Lung (tissue), 11 donors: ENCODE measurements at regions not wholly inside any gene's neighbourhood (a gene's known extent, or its start where the extent isn't known, plus 50 kb on each side); places are given as distances from the start of the nearest gene placed in this dataset.
"Not testable (repeated sequence)": the region's sequence is repeated elsewhere in the genome, so short reads cannot be mapped to it uniquely, and the experiment has no call there.

Experiments used
- ATAC-seq: fragments of 200-7000 bp; cut with Tn5 transposase; one replicate; pipeline ENCODE4 v1.9.1; 2020; ENCODE audit warnings: moderate number of reproducible peaks; ENCODE audit not compliant: insufficient read depth, low FRiP score
- DNase-seq, 3 donors: peaks; one replicate each; pipeline ENCODE4 v3.0.0-alpha.2; 2013 to 2017
- H3K27ac ChIP-seq, 2 donors: one replicate each; pipeline ENCODE4 v1.5.1; 2013; ENCODE audit warnings: mild to moderate bottlenecking in 2 of 2, moderate library complexity in 2 of 2, control low read depth in 1 of 2, inconsistent platforms in 1 of 2, low read depth in 1 of 2, low read length in 1 of 2
- H3K27me3 ChIP-seq, 3 donors: one replicate each; pipeline ENCODE4 v1.5.1; 2013; ENCODE audit warnings: low read length in 2 of 3; ENCODE audit not compliant: control insufficient read depth in 3 of 3, insufficient read depth in 3 of 3
- H3K36me3 ChIP-seq, 4 donors: one replicate each; pipeline ENCODE4 v1.5.1; 2013; ENCODE audit warnings: low read length in 4 of 4, mild to moderate bottlenecking in 1 of 4, moderate library complexity in 1 of 4; ENCODE audit not compliant: control insufficient read depth in 4 of 4, insufficient read depth in 4 of 4
- H3K4me1 ChIP-seq, 5 donors: one replicate each; pipeline ENCODE4 v1.5.1; 2013; ENCODE audit warnings: low read length in 5 of 5, mild to moderate bottlenecking in 2 of 5, moderate library complexity in 1 of 5; ENCODE audit not compliant: control insufficient read depth in 5 of 5, insufficient read depth in 5 of 5
- H3K4me3 ChIP-seq: one replicate; pipeline ENCODE4 v1.5.1; 2013; ENCODE audit warnings: mild to moderate bottlenecking, control low read depth, moderate library complexity
- H3K9ac ChIP-seq, 2 donors: one replicate each; pipeline ENCODE4 v1.5.1; 2013; ENCODE audit warnings: low read length in 2 of 2, control low read depth in 1 of 2; ENCODE audit not compliant: insufficient read depth in 1 of 2
- H3K9me3 ChIP-seq, 4 donors: one replicate each; pipeline ENCODE4 v1.5.1; 2013; ENCODE audit warnings: low read length in 3 of 4, mild to moderate bottlenecking in 1 of 4, moderate library complexity in 1 of 4; ENCODE audit not compliant: control insufficient read depth in 4 of 4, insufficient read depth in 3 of 4
- CTCF ChIP-seq: IDR thresholded peaks from 2 replicates; pipeline ENCODE4 v1.5.1; 2012; ENCODE audit warnings: mild to moderate bottlenecking; ENCODE audit errors: control extremely low read depth, extremely low read depth
- WGBS, 2 donors: extraction: QIAGEN DNeasy Blood & Tissue Kit; methylation state at CpG; one replicate each; pipeline ENCODE4 v1.1.7; 2013; 5-methylcytosine and 5-hydroxymethylcytosine counted together
- donor health status: control.
- donor health status: control.
- donor health status: Bipolar disorder and iron deficiency.
- donor health status: healthy.
- donor health status: DM: yes; HTN: yes; CAD: no.

DNA sequence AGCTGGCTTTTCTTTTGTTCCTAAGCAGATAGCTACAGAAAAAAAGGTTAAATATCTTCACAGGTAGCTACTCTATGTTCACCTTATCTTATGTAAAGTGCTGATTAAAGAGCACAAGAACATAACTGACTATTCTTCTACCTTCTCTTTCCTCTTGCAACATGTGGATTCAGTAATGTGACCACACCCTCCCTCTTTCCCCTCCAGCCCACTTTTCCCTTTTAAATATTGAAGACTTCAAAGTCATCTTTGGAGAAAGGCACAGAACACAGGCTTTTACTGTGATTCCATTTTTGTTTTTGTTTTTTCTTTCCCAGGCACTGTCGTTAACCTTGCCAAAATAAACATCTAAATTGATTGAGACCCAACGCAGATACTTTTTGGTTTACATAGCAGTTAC is 418.1 kb upstream of the CDH20 start:
- Histone ChIP-seq H3K9me3 (no peaks in the 10 kb centered on the region), H3K27ac (no peak overlapping the region), H3K4me1 (no peaks in the 10 kb centered on the region), H3K4me3 (no peak overlapping the region), H3K27me3 (no peaks in the 10 kb centered on the region), H3K9ac (no peak overlapping the region), H3K36me3 (no peaks in the 10 kb centered on the region)
- TF ChIP-seq CTCF, result no peak
- DNase-seq, result no peak
- 62 to 73% methylated on average over 2 of the region's 2 CpGs for WGBS, 2 donors
- ATAC-seq, result no peak

DNA sequence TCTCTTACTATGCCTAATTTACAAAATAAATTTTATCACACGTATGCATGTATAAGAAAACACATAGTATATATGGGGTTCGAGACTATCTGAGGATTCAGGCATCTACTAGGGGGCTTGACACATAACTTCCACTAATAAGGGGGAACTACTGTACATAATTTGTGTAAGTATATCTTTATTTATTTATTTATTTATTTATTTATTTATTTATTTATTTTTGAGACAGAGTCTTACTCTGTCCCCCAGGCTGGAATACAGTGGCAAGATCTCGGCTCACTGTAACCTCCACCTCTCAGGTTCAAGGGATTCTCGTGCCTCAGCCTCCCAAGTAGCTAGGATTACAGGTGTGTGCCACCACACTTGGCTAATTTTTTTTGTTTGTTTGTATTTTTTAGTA is 414.4 kb upstream of the CDH20 start:
- H3K9me3 ChIP-seq, H3K27me3 ChIP-seq, DNase-seq, H3K27ac ChIP-seq, H3K4me3 ChIP-seq, H3K9ac ChIP-seq, ATAC-seq, H3K36me3 ChIP-seq, H3K4me1 ChIP-seq: not testable (repeated sequence)
- 87 to 94% methylated on average over 4 of the region's 4 CpGs for WGBS, 2 donors

DNA sequence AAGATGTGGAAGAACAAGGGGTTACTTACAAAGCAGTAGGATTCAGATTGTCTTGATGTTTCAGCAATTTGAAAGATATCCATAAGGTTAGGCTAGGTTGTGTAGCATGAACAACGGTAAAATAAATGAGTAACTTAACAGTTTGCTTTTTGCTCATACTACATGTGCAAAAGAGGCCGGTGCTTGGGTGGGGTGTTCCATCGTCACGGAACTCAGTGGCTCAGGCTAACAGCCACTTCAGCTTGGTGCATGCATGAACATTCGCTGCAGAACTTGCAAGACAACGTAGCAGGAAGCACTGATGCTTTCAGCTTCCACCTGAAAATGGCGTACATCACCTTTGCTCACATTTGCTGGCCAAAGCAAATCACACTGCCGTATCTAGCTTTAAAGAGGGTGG is 407.3 kb upstream of the CDH20 start:
- Histone ChIP-seq H3K9me3 (peaks cover 0 to 2% (median 0%) of the 10 kb centered on the region in 4 donors), H3K36me3 (no peaks in the 10 kb centered on the region), H3K27me3 (no peaks in the 10 kb centered on the region), H3K27ac (no peak overlapping the region), H3K4me3 (no peak overlapping the region), H3K9ac (no peak overlapping the region), H3K4me1 (peaks cover 0 to 2% (median 0%) of the 10 kb centered on the region in 5 donors)
- ATAC-seq (no peak), DNase-seq (no peak)
- 94% methylated on average over 8 of the region's 8 CpGs for WGBS, 2 donors
- TF ChIP-seq CTCF, result no peak

DNA sequence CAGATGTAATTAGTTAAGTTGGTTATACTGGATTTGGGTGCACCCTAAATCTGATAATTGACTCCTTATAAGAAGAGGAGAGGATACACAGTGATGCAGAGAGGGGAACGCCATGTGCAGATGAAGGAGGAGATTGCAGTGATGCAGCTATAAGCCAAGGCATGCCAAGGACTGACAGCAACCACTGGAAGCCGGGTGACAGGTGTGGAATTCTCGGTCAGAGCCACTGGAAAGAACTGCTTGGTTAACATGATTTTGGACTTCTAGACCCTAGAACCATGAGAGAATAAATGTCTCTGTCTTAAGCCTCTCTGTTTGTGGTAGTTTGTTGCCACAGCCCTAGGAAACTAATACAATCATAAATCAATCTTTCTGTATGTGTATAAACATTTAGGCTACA is 403.3 kb upstream of the CDH20 start:
- Histone ChIP-seq H3K27ac (no peak overlapping the region), H3K9ac (no peak overlapping the region), H3K9me3 (peaks cover 0 to 2% (median 0%) of the 10 kb centered on the region in 4 donors), H3K4me3 (no peak overlapping the region), H3K4me1 (peaks cover 0 to 2% (median 0%) of the 10 kb centered on the region in 5 donors), H3K27me3 (no peaks in the 10 kb centered on the region), H3K36me3 (no peaks in the 10 kb centered on the region)
- DNase-seq, result no peak
- no peak for ATAC-seq
- no peak for TF ChIP-seq CTCF
- 83 to 89% methylated on average over 3 of the region's 3 CpGs for WGBS, 2 donors
